ENCODE measurements at regions not wholly inside any gene's neighbourhood (a gene's known extent, or its start where the extent isn't known, plus 50 kb on each side); places are given as distances from the start of the nearest gene placed in this dataset.

DNA sequence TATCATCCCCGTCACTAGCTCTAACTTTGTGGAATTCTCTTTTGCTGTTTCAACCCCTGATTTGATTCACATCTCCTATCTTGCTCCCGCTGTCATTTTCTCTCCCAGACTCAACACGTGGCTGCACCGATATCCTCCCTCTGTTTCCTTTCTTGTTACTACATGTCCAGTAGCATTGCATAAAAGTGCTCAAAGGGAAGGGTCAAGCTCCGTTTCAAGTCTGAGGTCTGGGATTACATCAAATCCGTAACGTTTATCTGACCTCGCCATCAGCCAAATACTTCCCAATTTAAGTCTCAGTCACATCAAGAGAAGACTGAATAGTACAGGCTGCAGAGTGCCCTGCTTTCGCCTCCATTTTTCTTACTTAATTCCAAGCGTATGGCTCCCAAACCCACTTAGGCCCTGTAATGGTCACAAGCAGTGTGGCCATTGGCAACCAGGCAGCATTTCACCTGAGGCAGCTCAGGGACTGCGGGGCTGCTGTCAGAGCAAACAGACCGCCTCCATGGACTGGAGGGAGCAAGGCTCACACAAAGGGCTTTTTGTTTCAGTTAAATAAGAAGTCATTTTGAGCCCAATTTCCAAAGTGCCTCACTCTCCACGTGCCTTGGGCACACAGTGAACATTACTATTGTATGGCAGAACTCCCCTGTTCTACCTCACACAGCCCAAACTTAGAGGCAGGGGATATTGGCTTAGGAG is 217.8 kb downstream of the BCL11A start:
- H2AFZ ChIP-seq (ENCODE audit: low read depth, low read length, severe bottlenecking) = peak overlapping the region; percentile 56
- TF ChIP-seq CTCF (IDR thresholded peaks at IDR 0.05; ENCODE audit: insufficient read depth, low read length, poor library complexity, severe bottlenecking) = no peak
- TF ChIP-seq EZH2phosphoT487 (conservative IDR thresholded peaks at IDR 0.05; ENCODE audit: low read length) = no peak
- H3K4me2 ChIP-seq (ENCODE audit: low read depth, low read length, poor library complexity, severe bottlenecking) = peak overlapping the region; percentile 54
- H3K9ac ChIP-seq (ENCODE audit: low read length) = no peak overlapping the region
- no peaks in the 10 kb centered on the region for H3F3A ChIP-seq (ENCODE audit: insufficient read depth)
- H3K9me3 ChIP-seq (ENCODE audit: insufficient read depth, low read length) = no peaks in the 10 kb centered on the region
- H3K4me3 ChIP-seq (ENCODE audit: insufficient read depth, low read length, poor library complexity, severe bottlenecking) = no peak overlapping the region
- H3K9me2 ChIP-seq (replicated peaks; ENCODE audit: insufficient read depth, low read length) = no peaks in the 10 kb centered on the region
- H3K79me2 ChIP-seq (ENCODE audit: insufficient read depth, low read length) = no peaks in the 10 kb centered on the region
- no peak overlapping the region for H3K27ac ChIP-seq (ENCODE audit: low read depth, low read length)
- H3K36me3 ChIP-seq (ENCODE audit: low read length) = no peaks in the 10 kb centered on the region
- H3K27me3 ChIP-seq (ENCODE audit: low read length) = no peaks in the 10 kb centered on the region
- H4K20me1 ChIP-seq (ENCODE audit: low read depth, low read length) = no peaks in the 10 kb centered on the region

DNA sequence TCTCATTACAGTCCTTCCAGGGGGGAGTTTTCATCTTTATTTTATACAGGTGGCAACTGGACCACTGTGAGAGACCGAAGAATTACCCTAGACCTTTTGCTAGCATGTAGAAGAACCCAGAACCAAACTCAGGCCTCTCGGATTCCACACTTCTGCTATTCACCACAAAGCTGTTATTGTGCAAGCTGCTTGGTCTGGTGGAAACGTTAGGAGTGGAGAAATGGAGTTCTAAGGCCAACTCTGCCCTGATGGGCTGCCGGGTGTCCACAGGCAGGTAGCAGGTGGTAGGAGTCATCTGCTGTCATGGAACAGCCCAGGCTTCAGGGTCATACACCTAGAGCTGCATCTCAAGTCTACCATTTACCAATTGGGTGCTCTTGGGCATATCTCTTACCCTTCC is 218.8 kb downstream of the BCL11A start:
- H3K9me2 ChIP-seq (replicated peaks; ENCODE audit: insufficient read depth, low read length) = no peaks in the 10 kb centered on the region
- no peak overlapping the region for H3K27ac ChIP-seq (ENCODE audit: low read depth, low read length)
- no peak overlapping the region for H2AFZ ChIP-seq (ENCODE audit: low read depth, low read length, severe bottlenecking)
- H3K36me3 ChIP-seq (ENCODE audit: low read length) = no peaks in the 10 kb centered on the region
- no peaks in the 10 kb centered on the region for H3K9me3 ChIP-seq (ENCODE audit: insufficient read depth, low read length)
- H3K4me3 ChIP-seq (ENCODE audit: insufficient read depth, low read length, poor library complexity, severe bottlenecking) = no peak overlapping the region
- TF ChIP-seq CTCF (IDR thresholded peaks at IDR 0.05; ENCODE audit: insufficient read depth, low read length, poor library complexity, severe bottlenecking) (no peak), EZH2phosphoT487 (conservative IDR thresholded peaks at IDR 0.05; ENCODE audit: low read length) (no peak)
- H3K79me2 ChIP-seq (ENCODE audit: insufficient read depth, low read length) = no peaks in the 10 kb centered on the region
- H3K4me2 ChIP-seq (ENCODE audit: low read depth, low read length, poor library complexity, severe bottlenecking) = no peak overlapping the region
- no peaks in the 10 kb centered on the region for H3K27me3 ChIP-seq (ENCODE audit: low read length)
- no peak overlapping the region for H3K9ac ChIP-seq (ENCODE audit: low read length)
- no peaks in the 10 kb centered on the region for H3F3A ChIP-seq (ENCODE audit: insufficient read depth)
- no peaks in the 10 kb centered on the region for H4K20me1 ChIP-seq (ENCODE audit: low read depth, low read length)

GRCh38 chr2:60333264-60333663 is 220.2 kb downstream of the BCL11A start:
- Histone ChIP-seq H3K27me3 (ENCODE audit: low read length) (no peaks in the 10 kb centered on the region), H3K9me3 (ENCODE audit: insufficient read depth, low read length) (no peaks in the 10 kb centered on the region), H3F3A (ENCODE audit: insufficient read depth) (no peaks in the 10 kb centered on the region), H3K79me2 (ENCODE audit: insufficient read depth, low read length) (no peaks in the 10 kb centered on the region), H2AFZ (ENCODE audit: low read depth, low read length, severe bottlenecking) (no peak overlapping the region), H4K20me1 (ENCODE audit: low read depth, low read length) (no peaks in the 10 kb centered on the region), H3K27ac (ENCODE audit: low read depth, low read length) (no peak overlapping the region), H3K4me3 (ENCODE audit: insufficient read depth, low read length, poor library complexity, severe bottlenecking) (no peak overlapping the region), H3K36me3 (ENCODE audit: low read length) (no peaks in the 10 kb centered on the region), H3K4me2 (ENCODE audit: low read depth, low read length, poor library complexity, severe bottlenecking) (no peak overlapping the region), H3K9me2 (replicated peaks; ENCODE audit: insufficient read depth, low read length) (no peaks in the 10 kb centered on the region), H3K9ac (ENCODE audit: low read length) (no peak overlapping the region)
- TF ChIP-seq CTCF (IDR thresholded peaks at IDR 0.05; ENCODE audit: insufficient read depth, low read length, poor library complexity, severe bottlenecking) (no peak), EZH2phosphoT487 (conservative IDR thresholded peaks at IDR 0.05; ENCODE audit: low read length) (no peak)
